GM10248 (cell line): ENCODE measurements at regions not wholly inside any gene's neighbourhood (a gene's known extent, or its start where the extent isn't known, plus 50 kb on each side); places are given as distances from the start of the nearest gene placed in this dataset.
"Not testable (repeated sequence)": the region's sequence is repeated elsewhere in the genome, so short reads cannot be mapped to it uniquely, and the experiment has no call there.

Experiments
- CTCF ChIA-PET: fragments of 300-600 bp; sonication (Branson Sonifier 250); formaldehyde crosslinking; extraction: SDS; loops from one replicate; lab custom pipeline; 2021; ENCODE audit warnings: antibody characterized with exemption; lab: Yijun Ruan, JAX
- POLR2A ChIA-PET: fragments of 350-650 bp; sonication (Branson Sonifier 250); formaldehyde crosslinking; extraction: SDS; loops from one replicate; lab custom pipeline; 2020; ENCODE audit warnings: antibody characterized with exemption; lab: Yijun Ruan, JAX
- DNase-seq: peaks from one replicate; pipeline ENCODE4 v3.0.0; 2012; ENCODE audit errors: extremely low spot score
- TF ChIP-seq, protein P1 (sequence below): IDR thresholded peaks from 2 replicates; pipeline ENCODE4 v1.5.1; 2012; ENCODE audit warnings: mild to moderate bottlenecking, low read depth; ENCODE audit errors: extremely low read depth, missing control alignments, control extremely low read depth

DNA sequence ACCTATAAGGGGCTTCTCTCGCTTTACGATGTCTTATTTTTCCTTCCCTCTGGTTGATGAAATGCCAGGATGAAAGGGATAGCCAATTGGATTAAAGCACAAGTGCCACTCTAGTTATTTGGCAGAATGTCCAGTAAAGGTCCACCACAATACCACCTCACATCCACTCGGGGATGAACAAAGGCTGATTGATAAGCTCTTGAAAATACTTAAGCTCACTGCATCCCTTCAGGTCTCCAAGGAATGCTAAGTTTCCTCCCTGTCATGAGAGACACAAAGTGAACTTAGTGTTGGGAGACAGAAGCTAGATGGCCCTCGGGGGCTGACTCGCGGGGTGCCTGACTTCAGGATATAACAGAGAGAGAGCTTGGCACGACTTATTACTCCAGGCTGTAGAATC lies 185.9 kb upstream of the ZNF644 start:
- CTCF ChIA-PET: interaction anchor here (0.8 to 1.9 kb wide), 3 partner anchors 11 to 41 kb away, joined by 3 to 9 read pairs (median 3); no protein-coding TSS in a partner anchor
- POLR2A ChIA-PET, DNase-seq: not testable (repeated sequence)

DNA sequence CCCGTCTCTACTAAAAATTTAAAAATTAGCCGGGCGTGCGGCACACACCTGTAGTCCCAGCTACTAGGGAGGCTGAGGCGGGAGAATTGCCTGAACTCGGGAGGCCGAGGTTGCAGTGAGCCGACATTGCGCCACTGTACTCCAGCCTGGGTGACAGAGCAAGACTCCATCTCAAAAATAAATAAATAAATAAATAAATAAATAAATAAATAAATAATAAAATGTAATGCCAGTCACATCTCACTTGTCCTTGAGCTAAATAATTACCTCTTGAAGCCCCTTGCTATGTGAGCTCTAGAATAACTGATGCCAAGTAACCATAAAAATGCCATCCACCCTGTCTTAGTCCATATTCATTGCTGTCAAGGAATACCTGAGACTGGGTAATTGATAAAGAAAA lies 182.3 kb upstream of the ZNF644 start:
- POLR2A ChIA-PET, CTCF ChIA-PET, DNase-seq: not testable (repeated sequence)

DNA sequence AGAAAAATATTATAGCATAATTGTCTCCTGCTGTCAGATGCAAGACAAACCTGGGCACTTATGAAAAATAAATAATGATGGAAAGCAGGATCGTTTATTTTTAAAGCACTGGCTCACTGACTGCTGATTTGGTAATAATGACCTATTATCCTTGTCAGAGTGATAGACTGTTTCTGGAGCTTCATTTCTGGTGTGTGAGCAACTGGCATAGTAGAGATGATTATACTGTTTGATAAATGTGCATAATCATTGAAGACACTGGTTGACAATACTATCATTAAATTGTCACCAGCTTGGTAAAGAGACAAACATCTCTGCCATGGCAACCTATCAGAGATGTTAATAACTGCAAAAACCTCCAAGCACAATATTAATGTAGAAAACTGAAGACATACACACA lies 179.9 kb upstream of the ZNF644 start:
- ChIA-PET CTCF (no interaction called here), POLR2A (no interaction called here)
- TF ChIP-seq, protein P1, sequence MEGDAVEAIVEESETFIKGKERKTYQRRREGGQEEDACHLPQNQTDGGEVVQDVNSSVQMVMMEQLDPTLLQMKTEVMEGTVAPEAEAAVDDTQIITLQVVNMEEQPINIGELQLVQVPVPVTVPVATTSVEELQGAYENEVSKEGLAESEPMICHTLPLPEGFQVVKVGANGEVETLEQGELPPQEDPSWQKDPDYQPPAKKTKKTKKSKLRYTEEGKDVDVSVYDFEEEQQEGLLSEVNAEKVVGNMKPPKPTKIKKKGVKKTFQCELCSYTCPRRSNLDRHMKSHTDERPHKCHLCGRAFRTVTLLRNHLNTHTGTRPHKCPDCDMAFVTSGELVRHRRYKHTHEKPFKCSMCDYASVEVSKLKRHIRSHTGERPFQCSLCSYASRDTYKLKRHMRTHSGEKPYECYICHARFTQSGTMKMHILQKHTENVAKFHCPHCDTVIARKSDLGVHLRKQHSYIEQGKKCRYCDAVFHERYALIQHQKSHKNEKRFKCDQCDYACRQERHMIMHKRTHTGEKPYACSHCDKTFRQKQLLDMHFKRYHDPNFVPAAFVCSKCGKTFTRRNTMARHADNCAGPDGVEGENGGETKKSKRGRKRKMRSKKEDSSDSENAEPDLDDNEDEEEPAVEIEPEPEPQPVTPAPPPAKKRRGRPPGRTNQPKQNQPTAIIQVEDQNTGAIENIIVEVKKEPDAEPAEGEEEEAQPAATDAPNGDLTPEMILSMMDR: no peak
- DNase-seq: no peak

DNA sequence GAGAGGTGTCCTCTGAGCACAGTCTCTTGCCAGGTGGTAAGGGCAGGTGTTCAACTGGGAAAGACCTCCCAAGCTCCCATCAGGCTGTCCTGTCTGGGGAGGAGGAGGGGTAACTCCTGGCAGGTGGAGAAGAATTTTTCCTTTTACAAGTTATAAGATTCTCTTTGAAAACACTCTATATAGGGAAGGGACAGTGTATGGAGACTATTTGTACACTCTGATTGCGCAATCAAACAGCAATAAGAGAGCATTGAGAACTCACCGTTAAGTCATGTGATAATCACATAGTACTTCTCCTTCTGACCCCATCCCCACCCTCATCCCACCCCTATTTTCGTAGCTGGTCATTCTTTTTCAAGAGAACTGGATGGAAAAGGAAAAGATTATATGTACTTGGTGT lies 179.3 kb upstream of the ZNF644 start:
- CTCF ChIA-PET: no interaction called here

DNA sequence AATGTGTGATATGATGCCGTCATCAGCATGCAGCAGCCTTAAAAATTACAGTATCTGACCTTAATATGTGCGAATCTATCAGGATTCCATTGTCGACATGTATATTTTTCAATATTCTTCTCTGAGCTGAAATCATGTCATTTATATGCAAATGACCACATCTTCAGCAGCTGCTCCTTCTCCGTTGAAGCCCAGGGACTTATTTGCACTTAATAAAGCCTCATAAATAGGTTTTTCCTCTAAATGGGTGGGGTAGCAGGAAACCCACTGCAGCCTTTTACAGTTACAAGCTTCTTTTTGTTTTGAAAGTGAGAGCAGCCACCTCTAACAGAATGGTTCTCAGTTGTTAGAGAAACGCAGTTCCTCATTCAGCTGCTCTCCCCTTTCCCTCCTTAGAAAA lies 178.8 kb upstream of the ZNF644 start:
- TF ChIP-seq, protein P1: no peak
- no peak for DNase-seq
- ChIA-PET CTCF (no interaction called here), POLR2A (no interaction called here)

More for the DNA sequence above, 179.3 kb upstream of the ZNF644 start:
- DNase-seq: no peak
- TF ChIP-seq, protein P1: no peak
- POLR2A ChIA-PET: no interaction called here

DNA sequence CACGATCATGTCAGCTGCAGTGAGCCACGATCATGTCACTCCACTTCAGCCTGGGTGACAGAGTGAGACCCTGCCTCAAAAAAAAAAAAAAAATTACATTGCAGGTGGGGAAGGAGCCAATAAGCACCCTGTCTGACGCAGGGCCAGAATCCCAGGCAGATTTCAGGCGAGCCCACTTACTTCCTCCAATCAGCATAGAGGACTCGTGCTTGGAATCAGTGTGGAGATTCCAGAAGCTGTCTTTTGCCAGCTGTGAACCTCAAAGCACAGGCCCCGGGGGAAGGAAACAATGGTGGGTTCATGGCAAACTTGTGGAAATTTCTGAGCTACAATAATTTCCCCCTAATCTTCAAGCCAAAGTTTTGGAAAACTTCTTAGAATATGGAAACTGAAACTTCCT lies 178.2 kb upstream of the ZNF644 start:
- CTCF ChIA-PET: no interaction called here
- no peak for DNase-seq
- POLR2A ChIA-PET: no interaction called here
- TF ChIP-seq, protein P1: no peak

DNA sequence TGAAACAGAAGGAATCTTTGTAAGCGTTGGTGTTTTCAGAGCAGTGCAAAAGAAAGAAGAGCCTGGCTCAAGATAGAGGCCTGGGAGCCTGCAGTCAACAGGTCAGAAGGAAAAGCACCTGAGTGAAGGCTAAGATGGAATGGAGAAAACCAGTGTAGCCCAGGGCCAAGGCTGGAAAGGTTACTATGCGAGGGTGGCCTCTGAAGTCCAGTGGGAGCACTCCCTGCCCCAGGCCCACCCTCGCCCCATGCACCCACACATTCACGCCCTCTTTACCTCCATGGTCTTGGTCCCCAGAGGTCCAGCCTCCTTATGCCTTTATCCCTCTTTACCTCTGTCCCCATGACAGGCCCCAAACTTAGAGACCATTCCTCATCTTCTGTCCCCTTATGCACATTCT lies 169.2 kb upstream of the ZNF644 start:
- TF ChIP-seq, protein P1: no peak
- POLR2A ChIA-PET: no interaction called here
- CTCF ChIA-PET: interaction anchor here (0.7 kb wide), 1 partner anchor 26 kb away, joined by 3 read pairs; no protein-coding TSS in a partner anchor
- no peak for DNase-seq

DNA sequence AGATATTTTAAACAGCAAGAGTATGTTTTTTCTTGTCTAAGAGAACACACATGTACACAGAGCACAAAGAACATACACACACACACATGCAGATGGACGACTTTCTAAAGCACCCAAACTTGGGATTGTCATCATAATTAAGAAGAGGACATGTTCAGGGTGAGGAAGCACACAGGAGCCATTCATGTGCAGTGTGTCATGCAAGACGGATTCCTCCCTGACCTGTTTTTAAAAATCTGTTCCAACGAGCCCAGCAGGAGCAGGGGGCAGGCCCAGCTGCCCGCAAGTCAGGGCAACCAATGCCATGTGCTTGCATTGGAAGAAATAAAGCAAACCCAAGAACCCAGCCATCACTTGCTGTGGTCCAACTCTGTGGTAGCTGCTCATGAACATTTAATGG lies 167.3 kb upstream of the ZNF644 start:
- ChIA-PET POLR2A (no interaction called here), CTCF (interaction anchor here (3.2 kb wide), 1 partner anchor 23 kb away, joined by 11 read pairs; no protein-coding TSS in a partner anchor)
- DNase-seq: no peak
- TF ChIP-seq, protein P1: no peak

DNA sequence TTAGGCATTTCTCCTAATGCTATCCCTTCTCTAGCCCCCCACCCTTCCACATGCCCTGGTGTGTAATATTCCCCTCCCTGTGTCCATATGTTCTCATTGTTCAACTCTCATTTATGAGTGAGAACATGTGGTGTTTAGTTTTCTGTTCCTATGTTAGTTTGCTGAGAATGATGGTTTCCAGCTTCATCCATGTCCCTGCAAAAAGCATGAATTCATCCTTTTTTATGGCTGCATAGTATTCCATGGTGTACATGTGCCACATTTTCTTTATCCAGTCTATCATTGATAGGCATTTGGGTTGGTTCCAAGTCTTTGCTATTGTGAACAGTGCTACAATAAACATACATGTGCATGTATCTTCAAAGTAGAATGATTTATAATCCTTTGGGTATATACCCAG lies 161.0 kb upstream of the ZNF644 start:
- CTCF ChIA-PET: interaction anchor here (0.9 to 3.0 kb wide), 2 partner anchors 14 to 17 kb away, joined by 3 to 11 read pairs; no protein-coding TSS in a partner anchor
- POLR2A ChIA-PET: not testable (repeated sequence)

More for the DNA sequence above, 161.0 kb upstream of the ZNF644 start:
- DNase-seq: not testable (repeated sequence)
